Muscle layer of duodenum (tissue), 2 donors: ENCODE measurements at regions not wholly inside any gene's neighbourhood (a gene's known extent, or its start where the extent isn't known, plus 50 kb on each side); places are given as distances from the start of the nearest gene placed in this dataset.

Source experiments
- H3K27ac ChIP-seq: one replicate; pipeline ENCODE4 v1.7.0; 2013; ENCODE audit warnings: mild to moderate bottlenecking, low read length
- H3K27me3 ChIP-seq: one replicate; pipeline ENCODE4 v1.7.0; 2013; ENCODE audit warnings: low read depth, mild to moderate bottlenecking, control low read depth, low read length
- H3K36me3 ChIP-seq, 2 donors: one replicate each; pipeline ENCODE4 v1.7.0; 2013; ENCODE audit warnings: low read length in 2 of 2, control low read depth in 1 of 2, mild to moderate bottlenecking in 1 of 2; ENCODE audit not compliant: insufficient read depth in 2 of 2, control insufficient read depth in 1 of 2
- H3K4me1 ChIP-seq, 2 donors: one replicate each; pipeline ENCODE4 v1.7.0; 2013; ENCODE audit warnings: low read length in 2 of 2, mild to moderate bottlenecking in 2 of 2, control low read depth in 1 of 2, moderate library complexity in 1 of 2; ENCODE audit not compliant: insufficient read depth in 2 of 2, control insufficient read depth in 1 of 2
- H3K4me3 ChIP-seq, 2 donors: one replicate each; pipeline ENCODE4 v1.7.0; 2013; ENCODE audit warnings: low read length in 2 of 2, low read depth in 1 of 2, mild to moderate bottlenecking in 1 of 2
- H3K9me3 ChIP-seq, 2 donors: one replicate each; pipeline ENCODE4 v1.7.0; 2013; ENCODE audit warnings: low read length in 2 of 2, control low read depth in 1 of 2, mild to moderate bottlenecking in 1 of 2; ENCODE audit not compliant: control insufficient read depth in 1 of 2
- donor health status: healthy.

- Histone ChIP-seq H3K9me3 (no peaks in the 10 kb centered on the region), H3K4me3 (no peak overlapping the region), H3K27ac (no peak overlapping the region), H3K36me3 (no peaks in the 10 kb centered on the region), H3K27me3 (no peaks in the 10 kb centered on the region), H3K4me1 (no peaks in the 10 kb centered on the region)
Observed at GRCh38 chr11:95717314-95717713, 72.3 kb downstream of the FAM76B start.

GRCh38 chr11:95716266-95716665 is 73.3 kb downstream of the FAM76B start:
- Histone ChIP-seq H3K4me1 (no peaks in the 10 kb centered on the region), H3K27me3 (no peaks in the 10 kb centered on the region)

GRCh38 chr11:95715777-95716241 is 73.8 kb downstream of the FAM76B start:
- Histone ChIP-seq H3K4me3 (no peak overlapping the region), H3K9me3 (no peaks in the 10 kb centered on the region), H3K27ac (no peak overlapping the region)

More at GRCh38 chr11:95716266-95716665, 73.3 kb downstream of the FAM76B start:
- H3K36me3 ChIP-seq, result no peaks in the 10 kb centered on the region
- H3K4me3 ChIP-seq, result no peak overlapping the region
- H3K27ac ChIP-seq, result no peak overlapping the region
- H3K9me3 ChIP-seq, result no peaks in the 10 kb centered on the region

GRCh38 chr11:95714843-95715776 is 74.5 kb downstream of the FAM76B start:
- no peak overlapping the region for H3K4me3 ChIP-seq
- no peaks in the 10 kb centered on the region for H3K36me3 ChIP-seq
- no peak overlapping the region for H3K27ac ChIP-seq

More at GRCh38 chr11:95715777-95716241, 73.8 kb downstream of the FAM76B start:
- Histone ChIP-seq H3K36me3 (no peaks in the 10 kb centered on the region), H3K4me1 (no peaks in the 10 kb centered on the region), H3K27me3 (no peaks in the 10 kb centered on the region)

GRCh38 chr11:95713428-95713827 is 76.2 kb downstream of the FAM76B start:
- no peak overlapping the region for H3K4me3 ChIP-seq
- no peaks in the 10 kb centered on the region for H3K4me1 ChIP-seq
- no peaks in the 10 kb centered on the region for H3K27me3 ChIP-seq
- no peak overlapping the region for H3K27ac ChIP-seq
- H3K36me3 ChIP-seq, result no peaks in the 10 kb centered on the region
- no peaks in the 10 kb centered on the region for H3K9me3 ChIP-seq

More at GRCh38 chr11:95714843-95715776, 74.5 kb downstream of the FAM76B start:
- H3K9me3 ChIP-seq, result no peaks in the 10 kb centered on the region
- H3K4me1 ChIP-seq, result no peaks in the 10 kb centered on the region
- no peaks in the 10 kb centered on the region for H3K27me3 ChIP-seq

GRCh38 chr11:95711945-95712221 is 77.7 kb downstream of the FAM76B start:
- Histone ChIP-seq H3K27ac (no peak overlapping the region), H3K4me1 (no peaks in the 10 kb centered on the region), H3K9me3 (no peaks in the 10 kb centered on the region), H3K36me3 (no peaks in the 10 kb centered on the region), H3K4me3 (no peak overlapping the region), H3K27me3 (no peaks in the 10 kb centered on the region)

GRCh38 chr11:95711162-95711944 is 78.2 kb downstream of the FAM76B start:
- H3K4me1 ChIP-seq, result no peaks in the 10 kb centered on the region
- H3K4me3 ChIP-seq, result no peak overlapping the region
- no peaks in the 10 kb centered on the region for H3K36me3 ChIP-seq
- H3K9me3 ChIP-seq, result no peaks in the 10 kb centered on the region
- no peaks in the 10 kb centered on the region for H3K27me3 ChIP-seq
- H3K27ac ChIP-seq, result no peak overlapping the region

GRCh38 chr11:95708681-95709080 is 80.9 kb downstream of the FAM76B start:
- no peak overlapping the region for H3K27ac ChIP-seq
- peaks cover 0 to 7% of the 10 kb centered on the region in 2 donors for H3K4me1 ChIP-seq
- H3K36me3 ChIP-seq, result no peaks in the 10 kb centered on the region
- no peaks in the 10 kb centered on the region for H3K27me3 ChIP-seq
- H3K4me3 ChIP-seq, result no peak overlapping the region
- no peaks in the 10 kb centered on the region for H3K9me3 ChIP-seq

- peaks cover 0 to 17% of the 10 kb centered on the region in 2 donors for H3K4me1 ChIP-seq
- no peak overlapping the region for H3K27ac ChIP-seq
- no peaks in the 10 kb centered on the region for H3K36me3 ChIP-seq
- H3K9me3 ChIP-seq, result no peaks in the 10 kb centered on the region
- no peaks in the 10 kb centered on the region for H3K27me3 ChIP-seq
- no peak overlapping the region for H3K4me3 ChIP-seq
Observed at GRCh38 chr11:95706974-95707387, 82.6 kb downstream of the FAM76B start.

GRCh38 chr11:95705485-95706124 is 84.0 kb downstream of the FAM76B start:
- no peaks in the 10 kb centered on the region for H3K9me3 ChIP-seq
- no peak overlapping the region for H3K4me3 ChIP-seq
- no peaks in the 10 kb centered on the region for H3K27me3 ChIP-seq
- H3K36me3 ChIP-seq, result no peaks in the 10 kb centered on the region
- no peak overlapping the region for H3K27ac ChIP-seq
- peaks cover 0 to 17% of the 10 kb centered on the region in 2 donors for H3K4me1 ChIP-seq

GRCh38 chr11:95704865-95705264 is 84.7 kb downstream of the FAM76B start:
- Histone ChIP-seq H3K27ac (no peak overlapping the region), H3K9me3 (no peaks in the 10 kb centered on the region), H3K4me3 (no peak overlapping the region), H3K4me1 (peaks cover 0 to 17% of the 10 kb centered on the region in 2 donors), H3K27me3 (no peaks in the 10 kb centered on the region), H3K36me3 (no peaks in the 10 kb centered on the region)
